RPMI8226 (cell line): ENCODE measurements at regions not wholly inside any gene's neighbourhood (a gene's known extent, or its start where the extent isn't known, plus 50 kb on each side); places are given as distances from the start of the nearest gene placed in this dataset.
"Not testable (repeated sequence)": the region's sequence is repeated elsewhere in the genome, so short reads cannot be mapped to it uniquely, and the experiment has no call there.

ENCODE experiments used
- DNase-seq: peaks from one replicate; pipeline ENCODE4 v3.0.0-alpha.2; 2015

DNA sequence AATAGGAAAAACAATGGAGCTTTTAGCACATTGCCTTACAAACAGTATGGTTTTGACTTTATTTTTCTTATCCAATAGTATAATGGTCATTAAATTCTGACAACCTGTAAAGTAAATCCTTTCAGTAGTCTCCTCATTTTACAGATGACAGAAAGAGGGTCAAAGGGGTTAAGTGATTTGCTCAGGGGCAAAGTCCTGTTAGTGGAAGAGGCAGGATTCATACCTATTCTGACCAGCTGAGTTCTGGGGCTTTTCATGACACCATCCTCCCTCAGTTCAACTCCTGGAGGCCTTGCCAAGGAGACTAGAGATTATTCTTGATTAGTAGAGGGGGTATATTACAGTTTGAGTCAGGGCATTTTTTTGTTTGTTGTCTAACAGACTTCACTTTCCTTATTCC, 278.7 kb upstream of the DUSP10 start:
- DNase-seq: no peak

- no peak for DNase-seq
Observed at GRCh38 chr1:222019029-222019428, 277.1 kb upstream of the DUSP10 start.

DNA sequence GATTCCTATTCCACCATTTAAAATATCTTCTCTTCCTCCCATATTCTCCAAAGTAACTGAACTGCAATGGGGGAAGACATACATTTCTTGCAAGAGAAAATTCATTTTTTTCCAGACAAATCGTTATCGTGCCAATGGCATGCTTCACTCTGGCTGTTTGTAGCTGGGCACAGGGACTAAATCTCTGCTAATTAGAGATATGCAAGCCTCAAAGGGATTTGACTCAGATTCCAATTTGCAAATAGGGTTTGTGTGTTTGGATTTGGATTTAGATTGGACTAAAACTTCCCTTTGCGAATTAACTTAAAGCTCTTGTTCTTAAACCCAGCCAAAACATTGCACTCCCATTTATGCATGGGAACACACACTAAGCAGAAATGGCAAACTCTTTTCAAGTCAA, 276.2 kb upstream of the DUSP10 start:
- DNase-seq: no peak

DNA sequence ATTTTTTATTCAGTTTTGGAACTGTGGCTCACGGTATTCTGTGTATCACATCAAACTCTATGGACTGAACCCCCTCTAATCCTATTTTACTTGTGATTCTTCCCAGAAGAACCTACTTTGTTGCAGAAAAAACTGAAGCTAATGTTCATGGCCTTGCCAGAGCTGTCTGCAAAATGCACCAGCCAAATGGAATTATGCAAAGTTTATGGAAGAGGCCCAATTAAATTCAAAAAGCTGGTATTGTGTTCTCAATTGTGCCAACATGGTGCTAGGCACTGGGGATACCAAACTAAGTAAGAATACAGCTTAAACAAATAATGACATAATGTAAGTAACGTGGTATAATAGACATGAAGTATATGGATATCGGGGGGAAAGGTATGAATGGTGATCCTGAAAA, 273.8 kb upstream of the DUSP10 start:
- no peak for DNase-seq

- DNase-seq: no peak
Observed at GRCh38 chr1:222014001-222014400, 272.1 kb upstream of the DUSP10 start.

DNA sequence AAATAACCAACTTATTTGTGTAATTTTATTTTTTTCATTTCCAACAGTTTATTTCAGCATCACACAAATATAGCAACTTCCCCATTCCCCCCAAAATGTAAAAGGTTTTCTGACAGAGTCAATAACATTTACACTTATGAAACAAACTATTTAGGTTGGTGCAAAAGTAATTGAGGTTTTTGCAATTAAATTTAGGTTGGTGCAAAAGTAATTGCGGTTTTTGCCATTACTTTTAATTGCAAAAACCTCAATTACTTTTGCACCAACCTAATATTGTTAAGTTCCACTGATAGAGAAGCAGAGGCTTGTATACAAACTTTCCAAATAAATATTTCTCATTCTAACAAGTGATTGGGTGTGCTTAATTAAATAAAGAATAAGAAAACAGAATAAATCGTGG, 270.9 kb upstream of the DUSP10 start:
- DNase-seq: no peak

DNA sequence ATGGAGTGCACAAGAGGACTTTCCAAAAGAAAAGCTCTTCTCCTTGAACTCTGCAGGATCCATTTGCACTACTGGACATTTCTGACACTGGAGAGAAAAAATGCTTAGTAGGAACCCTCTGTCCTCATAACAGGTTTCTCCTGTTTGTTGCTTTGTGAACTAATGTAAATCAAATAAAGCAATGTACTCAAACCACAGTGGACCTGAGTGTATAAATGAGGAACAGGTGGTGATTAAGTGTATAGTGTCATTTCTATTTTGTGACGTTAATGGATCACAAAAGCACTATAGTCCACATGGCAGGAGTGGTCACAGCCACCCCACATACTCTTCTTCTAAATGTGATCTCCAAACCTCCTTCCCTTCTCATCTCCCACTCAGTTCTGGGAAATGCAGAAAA, 268.4 kb upstream of the DUSP10 start:
- DNase-seq: no peak

GRCh38 chr1:222009105-222009730, 267.3 kb upstream of the DUSP10 start:
- peak; percentile 55 for DNase-seq

DNA sequence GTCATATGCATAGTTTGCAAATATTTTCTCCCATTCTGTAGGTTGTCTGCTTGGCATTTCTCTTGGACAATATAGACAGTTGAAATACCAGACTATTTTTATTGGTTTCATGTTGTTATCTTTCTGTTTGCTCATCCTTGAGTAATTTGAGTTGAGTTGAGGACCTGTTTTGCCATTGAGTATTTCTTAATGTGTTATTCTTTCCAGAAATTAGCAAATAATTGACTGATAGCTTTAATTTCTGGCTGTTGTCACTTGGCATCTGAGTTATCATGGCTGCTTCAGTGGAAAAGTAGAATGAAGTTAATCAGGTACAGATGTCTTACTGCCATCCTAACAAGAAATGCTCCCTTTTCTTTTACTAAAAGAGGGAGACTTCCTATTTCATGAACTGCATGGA, 264.8 kb upstream of the DUSP10 start:
- no peak for DNase-seq

- DNase-seq: no peak
Observed at GRCh38 chr1:222004784-222005183, 262.9 kb upstream of the DUSP10 start.

DNA sequence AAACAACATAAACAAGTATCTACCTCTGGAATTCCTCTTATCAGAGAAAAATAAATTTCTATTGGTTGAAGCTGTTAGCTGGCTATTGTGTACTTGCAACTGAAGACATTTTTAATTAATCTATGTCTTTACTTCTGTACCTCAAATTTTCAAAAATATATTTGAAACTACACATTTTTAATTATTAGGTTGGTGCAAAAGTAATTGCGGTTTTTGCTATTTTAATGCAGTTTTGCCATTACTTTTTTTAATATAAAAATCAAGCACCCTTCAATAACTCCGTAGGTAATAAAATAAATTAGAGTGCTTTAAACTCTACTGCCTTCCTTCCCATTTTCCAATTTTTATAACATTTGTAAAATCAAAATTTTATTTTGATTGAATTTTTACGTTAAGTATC, 262.1 kb upstream of the DUSP10 start:
- DNase-seq: no peak

GRCh38 chr1:222002503-222002902, 260.6 kb upstream of the DUSP10 start:
- DNase-seq: no peak

- no peak for DNase-seq
Observed at GRCh38 chr1:222000131-222000530, 258.2 kb upstream of the DUSP10 start.

- DNase-seq: no peak
Observed at GRCh38 chr1:221998781-221999180, 256.9 kb upstream of the DUSP10 start.

- no peak for DNase-seq
Observed at GRCh38 chr1:221998186-221998612, 256.3 kb upstream of the DUSP10 start.

DNA sequence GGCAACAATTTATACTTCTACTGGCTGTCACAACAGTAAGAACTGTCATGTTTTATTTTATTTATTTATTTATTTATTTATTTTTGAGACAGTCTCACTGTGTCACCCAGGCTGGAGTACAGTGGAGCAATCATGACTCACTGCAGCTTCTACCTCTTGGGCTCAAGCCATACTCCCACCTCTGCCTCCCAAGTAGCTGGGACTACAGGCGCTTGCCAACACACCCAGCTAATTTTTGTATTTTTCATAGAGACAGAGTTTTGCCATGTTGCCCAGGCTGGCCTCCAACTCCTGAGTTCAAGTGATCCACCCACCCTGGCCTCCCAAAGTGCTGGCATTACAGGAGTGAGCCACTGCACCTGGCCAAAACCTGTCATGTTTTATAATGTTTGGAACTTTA, 255.1 kb upstream of the DUSP10 start:
- not testable (repeated sequence) for DNase-seq

DNA sequence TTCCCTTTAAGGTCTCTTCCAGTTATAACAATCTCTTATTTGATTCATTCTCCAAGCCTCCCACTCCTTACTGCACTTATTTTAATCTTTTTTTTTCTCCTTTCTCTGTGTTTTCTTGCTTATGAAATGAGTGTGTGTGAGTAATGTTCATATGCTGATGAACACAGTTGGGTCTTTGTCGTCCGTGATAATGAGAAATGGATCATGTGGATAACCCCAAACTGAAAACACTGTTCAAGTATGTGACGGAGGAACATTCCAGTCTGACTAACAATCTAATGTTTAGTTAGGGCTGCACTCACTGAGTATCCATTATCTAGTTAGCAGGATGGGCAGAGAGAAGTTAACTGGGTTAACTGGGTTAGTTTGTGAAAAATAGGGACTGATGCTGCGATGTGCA, 253.1 kb upstream of the DUSP10 start:
- DNase-seq: no peak

DNA sequence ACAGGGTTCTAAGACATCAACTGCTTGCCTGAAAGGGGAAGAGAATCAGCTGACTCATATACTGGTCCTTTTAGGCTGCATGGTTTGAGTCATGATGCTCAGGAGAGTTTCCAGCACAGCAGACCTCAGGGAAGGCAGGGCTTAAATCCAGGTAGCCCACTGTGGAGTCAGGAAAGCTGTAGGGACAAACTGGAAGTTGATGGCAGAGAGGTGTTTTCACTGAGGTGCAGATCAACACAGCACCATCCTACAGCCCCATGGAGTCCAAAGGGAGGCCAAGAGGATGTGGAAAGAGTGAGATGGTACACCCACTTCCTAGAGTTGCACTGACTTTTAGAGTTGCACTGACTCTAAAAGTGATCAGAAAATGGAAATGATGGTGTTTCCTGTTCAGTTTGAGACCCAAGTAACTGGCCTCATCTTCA, 252.4 kb upstream of the DUSP10 start:
- no peak for DNase-seq

GRCh38 chr1:221993444-221993948, 251.6 kb upstream of the DUSP10 start:
- no peak for DNase-seq

- no peak for DNase-seq
Observed at GRCh38 chr1:221992427-221992826, 250.5 kb upstream of the DUSP10 start.

DNA sequence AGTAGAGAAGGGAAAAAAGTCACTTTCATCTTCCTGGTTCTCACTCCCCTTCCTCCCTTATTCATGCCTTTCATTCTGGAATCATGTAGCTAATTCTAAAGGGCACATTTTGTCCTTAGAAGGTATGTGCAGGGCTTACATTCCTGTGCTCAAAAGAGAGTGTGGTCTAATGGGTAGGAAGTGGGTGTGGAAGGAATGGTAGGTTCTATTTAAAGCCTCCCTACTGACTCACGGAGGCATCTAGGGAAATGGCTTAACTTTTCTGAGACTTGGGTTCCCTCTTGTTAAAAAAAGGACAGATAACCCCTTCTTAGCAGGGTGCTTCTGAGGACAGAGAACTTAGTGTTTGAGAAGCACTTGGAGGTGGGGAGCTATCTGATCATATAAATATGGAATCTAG, 249.3 kb upstream of the DUSP10 start:
- DNase-seq: no peak

GRCh38 chr1:221989741-221990140, 247.9 kb upstream of the DUSP10 start:
- no peak for DNase-seq

DNA sequence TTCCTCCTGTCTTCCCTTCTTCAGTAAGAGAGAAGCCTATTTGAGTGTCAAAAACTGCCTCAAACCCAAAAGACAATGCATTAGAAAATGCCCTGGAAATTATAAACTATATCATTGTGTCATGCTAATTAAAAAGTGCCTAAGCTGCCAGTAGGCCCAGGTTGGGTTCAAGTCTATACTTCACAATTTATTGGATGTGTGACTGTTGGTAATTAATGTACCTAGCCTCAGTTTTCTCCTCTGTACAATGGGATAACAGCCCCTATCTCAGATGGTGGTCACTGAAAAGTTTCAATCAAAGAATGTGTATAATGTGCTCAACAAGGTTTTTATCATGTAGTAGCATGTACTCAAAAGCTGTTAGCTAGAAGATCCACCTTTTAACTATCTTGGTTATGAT, 246.9 kb upstream of the DUSP10 start:
- DNase-seq: no peak

DNA sequence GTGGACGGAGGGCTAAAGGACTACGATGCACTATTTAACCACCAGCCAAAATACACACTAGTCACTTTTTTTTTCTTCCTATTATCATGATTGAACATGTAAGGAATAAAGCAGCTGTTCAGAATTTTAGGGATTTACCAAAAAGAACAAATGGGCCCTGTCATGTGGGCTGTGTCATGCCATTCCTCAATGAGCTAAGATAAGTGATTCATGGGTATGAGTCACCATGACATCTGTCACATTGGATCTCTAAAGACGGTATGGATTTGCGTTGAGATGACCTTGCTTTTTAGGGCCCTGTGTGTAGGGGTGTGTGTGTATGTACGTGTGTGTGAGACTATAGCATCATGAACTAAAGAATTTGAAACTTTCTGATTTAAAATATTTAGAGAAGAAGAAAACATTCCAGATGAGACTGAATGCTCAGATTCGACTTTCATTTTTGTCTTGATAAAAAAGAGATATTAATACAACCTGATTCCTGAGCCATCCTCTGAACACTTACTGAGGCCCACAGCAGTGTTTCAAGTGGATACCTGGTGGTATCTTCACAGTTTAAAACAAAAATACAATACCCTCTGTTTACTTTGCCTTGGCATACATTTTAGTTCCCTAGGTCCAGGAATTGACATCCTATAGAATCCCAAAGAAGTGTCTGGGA, 246.1 kb upstream of the DUSP10 start:
- DNase-seq: no peak

DNA sequence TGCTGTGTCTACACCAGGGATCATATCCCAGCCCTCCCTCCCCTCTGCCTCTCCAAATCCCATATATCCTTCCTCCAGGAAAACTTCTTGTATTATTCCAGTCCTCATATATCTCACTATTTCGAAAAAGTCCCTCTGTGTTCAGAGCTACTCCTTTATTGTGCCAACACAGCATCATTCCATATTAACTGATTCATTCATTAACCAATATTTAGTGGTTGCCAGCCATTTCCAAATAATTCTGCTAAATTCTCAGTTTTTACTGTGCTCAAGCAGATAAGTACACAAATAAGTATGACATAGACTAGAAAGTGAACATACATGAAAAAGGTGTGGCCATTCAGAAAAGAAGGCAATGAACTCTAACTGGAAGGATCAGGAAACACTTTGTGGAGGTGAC, 241.6 kb upstream of the DUSP10 start:
- no peak for DNase-seq
